WTC11 (cell line): ENCODE measurements at regions not wholly inside any gene's neighbourhood (a gene's known extent, or its start where the extent isn't known, plus 50 kb on each side); places are given as distances from the start of the nearest gene placed in this dataset.

Source experiments
- ATAC-seq: fragments of 200-7000 bp; cut with Tn5 transposase; 2 replicates; pipeline ENCODE4 v1.10.0; 2021; ENCODE audit warnings: mild to moderate bottlenecking, moderate library complexity
- CTCF ChIA-PET: fragments of 300-600 bp; sonication (Branson Sonifier 250); formaldehyde crosslinking; loops from one replicate; lab custom pipeline; 2021; ENCODE audit warnings: antibody characterized with exemption; lab: Charles Lee
- POLR2A ChIA-PET: fragments of 350-600 bp; sonication (Branson Sonifier 250); formaldehyde crosslinking; loops from one replicate; lab custom pipeline; 2021; ENCODE audit warnings: antibody characterized with exemption; lab: Charles Lee
- DNase-seq: peaks from one replicate; pipeline ENCODE4 v3.0.0; 2021; ENCODE audit warnings: low spot score
- H3K27ac Mint-ChIP-seq: 2 replicates; pipeline ENCODE4 v1.8.0; 2021; ENCODE audit warnings: mixed read lengths
- H3K27me3 Mint-ChIP-seq: 2 replicates; pipeline ENCODE4 v1.8.0; 2021; ENCODE audit warnings: low read depth, mild to moderate bottlenecking, moderate library complexity, mixed read lengths
- H3K36me3 Mint-ChIP-seq: 2 replicates; pipeline ENCODE4 v1.8.0; 2021; ENCODE audit warnings: mixed read lengths
- H3K4me1 Mint-ChIP-seq: 2 replicates; pipeline ENCODE4 v1.8.0; 2022; ENCODE audit warnings: mixed read lengths
- H3K4me3 Mint-ChIP-seq: 2 replicates; pipeline ENCODE4 v1.8.0; 2021; ENCODE audit warnings: mild to moderate bottlenecking, moderate library complexity, mixed read lengths
- H3K9me3 Mint-ChIP-seq: 2 replicates; pipeline ENCODE4 v1.8.0; 2021; ENCODE audit warnings: mixed read lengths
- CDX4 ChIP-seq: fragments of 250-450 bp; sonication (Bioruptor Pico); IDR thresholded peaks from 2 replicates; pipeline ENCODE4 v1.9.0; 2021; ENCODE audit warnings: moderate library complexity, mild to moderate bottlenecking, inconsistent platforms, borderline replicate concordance
- FOXK1 ChIP-seq: sonication (generic); formaldehyde crosslinking; IDR thresholded peaks from 2 replicates; pipeline ENCODE4 v1.8.0; 2022; ENCODE audit warnings: mild to moderate bottlenecking, moderate library complexity, missing genetic modification reagents
- FOXP1 ChIP-seq: sonication (generic); formaldehyde crosslinking; IDR thresholded peaks from 2 replicates; pipeline ENCODE4 v1.8.0; 2022; ENCODE audit warnings: missing genetic modification reagents, mild to moderate bottlenecking, moderate library complexity, borderline replicate concordance
- GRHL2 ChIP-seq: fragments of 250-450 bp; sonication (Bioruptor Pico); IDR thresholded peaks from 2 replicates; pipeline ENCODE4 v1.8.0; 2022; ENCODE audit warnings: mild to moderate bottlenecking, moderate library complexity; ENCODE audit not compliant: insufficient replicate concordance, severe bottlenecking
- GTF2I ChIP-seq: fragments of 250-450 bp; sonication (Bioruptor Pico); conservative IDR thresholded peaks from 2 replicates; pipeline ENCODE4 v1.4.0; 2021; ENCODE audit warnings: mild to moderate bottlenecking
- JUN ChIP-seq: sonication (generic); formaldehyde crosslinking; IDR thresholded peaks from 2 replicates; pipeline ENCODE4 v1.8.0; 2023; ENCODE audit warnings: mild to moderate bottlenecking, missing genetic modification reagents
- MLX ChIP-seq: sonication (generic); formaldehyde crosslinking; IDR thresholded peaks from 2 replicates; pipeline ENCODE4 v1.8.1; 2023; ENCODE audit warnings: mild to moderate bottlenecking, missing genetic modification reagents, moderate library complexity
- NFE2L1 ChIP-seq: sonication (generic); formaldehyde crosslinking; IDR thresholded peaks from 2 replicates; pipeline ENCODE4 v1.8.1; 2023; ENCODE audit warnings: missing genetic modification reagents
- RORB ChIP-seq: fragments of 250-450 bp; sonication (Bioruptor Pico); IDR thresholded peaks from 2 replicates; pipeline ENCODE4 v1.9.0; 2021; ENCODE audit warnings: mild to moderate bottlenecking
- SMAD4 ChIP-seq: sonication (generic); formaldehyde crosslinking; IDR thresholded peaks from 2 replicates; pipeline ENCODE4 v1.8.0; 2022; ENCODE audit warnings: mild to moderate bottlenecking, missing genetic modification reagents
- TCF7 ChIP-seq: sonication (generic); formaldehyde crosslinking; IDR thresholded peaks from 2 replicates; pipeline ENCODE4 v1.8.0; 2022; ENCODE audit warnings: mild to moderate bottlenecking, low read depth, missing genetic modification reagents, moderate library complexity
- TP53 ChIP-seq: sonication (generic); formaldehyde crosslinking; IDR thresholded peaks from 2 replicates; pipeline ENCODE4 v1.8.1; 2023; ENCODE audit warnings: mild to moderate bottlenecking, missing genetic modification reagents
- ZBTB21 ChIP-seq: sonication (generic); formaldehyde crosslinking; IDR thresholded peaks from 2 replicates; pipeline ENCODE4 v1.8.1; 2023; ENCODE audit warnings: mild to moderate bottlenecking, missing genetic modification reagents, borderline replicate concordance
- TF ChIP-seq, protein P1 (sequence below): sonication (generic); formaldehyde crosslinking; IDR thresholded peaks from 2 replicates; pipeline ENCODE4 v1.8.1; 2022; ENCODE audit warnings: low read depth, missing genetic modification reagents, borderline replicate concordance
- TF ChIP-seq, protein P2 (sequence below): sonication (generic); formaldehyde crosslinking; IDR thresholded peaks from 2 replicates; pipeline ENCODE4 v1.8.0; 2022; ENCODE audit warnings: mild to moderate bottlenecking, missing genetic modification reagents
- TF ChIP-seq, protein P3 (sequence below): fragments of 250-450 bp; sonication (Bioruptor Pico); IDR thresholded peaks from 2 replicates; pipeline ENCODE4 v1.9.0; 2021; ENCODE audit warnings: mild to moderate bottlenecking, borderline replicate concordance
- TF ChIP-seq, protein P4 (sequence below): sonication (generic); formaldehyde crosslinking; IDR thresholded peaks from 2 replicates; pipeline ENCODE4 v1.8.0; 2022; ENCODE audit warnings: mild to moderate bottlenecking, missing genetic modification reagents
- TF ChIP-seq, protein P5 (sequence below): sonication (generic); formaldehyde crosslinking; IDR thresholded peaks from 2 replicates; pipeline ENCODE4 v1.8.0; 2022; ENCODE audit warnings: mild to moderate bottlenecking, missing genetic modification reagents

GRCh38 chr6:44029444-44030185, 97.6 kb downstream of the MRPL14 start:
- CTCF ChIA-PET: interaction anchor here (1.6 to 1.9 kb wide), 2 partner anchors 21 to 45 kb away, joined by 3 to 8 read pairs; no protein-coding TSS in a partner anchor
- POLR2A ChIA-PET: no interaction called here
- Mint-ChIP-seq H3K36me3 (no peaks in the 10 kb centered on the region), H3K27ac (no peak overlapping the region), H3K9me3 (no peaks in the 10 kb centered on the region), H3K4me3 (no peak overlapping the region), H3K27me3 (no peaks in the 10 kb centered on the region), H3K4me1 (peaks cover 3% of the 10 kb centered on the region; the same call in 1 of the 2 replicates)
- DNase-seq (no peak), ATAC-seq (no peak)
- TF ChIP-seq, protein P1, sequence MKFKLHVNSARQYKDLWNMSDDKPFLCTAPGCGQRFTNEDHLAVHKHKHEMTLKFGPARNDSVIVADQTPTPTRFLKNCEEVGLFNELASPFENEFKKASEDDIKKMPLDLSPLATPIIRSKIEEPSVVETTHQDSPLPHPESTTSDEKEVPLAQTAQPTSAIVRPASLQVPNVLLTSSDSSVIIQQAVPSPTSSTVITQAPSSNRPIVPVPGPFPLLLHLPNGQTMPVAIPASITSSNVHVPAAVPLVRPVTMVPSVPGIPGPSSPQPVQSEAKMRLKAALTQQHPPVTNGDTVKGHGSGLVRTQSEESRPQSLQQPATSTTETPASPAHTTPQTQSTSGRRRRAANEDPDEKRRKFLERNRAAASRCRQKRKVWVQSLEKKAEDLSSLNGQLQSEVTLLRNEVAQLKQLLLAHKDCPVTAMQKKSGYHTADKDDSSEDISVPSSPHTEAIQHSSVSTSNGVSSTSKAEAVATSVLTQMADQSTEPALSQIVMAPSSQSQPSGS (CRISPR knock-in tag): no peak
- no peak for TF ChIP-seq GTF2I (CRISPR knock-in tag)
- TF ChIP-seq GRHL2 (CRISPR knock-in tag): no peak
- TF ChIP-seq, protein P2, sequence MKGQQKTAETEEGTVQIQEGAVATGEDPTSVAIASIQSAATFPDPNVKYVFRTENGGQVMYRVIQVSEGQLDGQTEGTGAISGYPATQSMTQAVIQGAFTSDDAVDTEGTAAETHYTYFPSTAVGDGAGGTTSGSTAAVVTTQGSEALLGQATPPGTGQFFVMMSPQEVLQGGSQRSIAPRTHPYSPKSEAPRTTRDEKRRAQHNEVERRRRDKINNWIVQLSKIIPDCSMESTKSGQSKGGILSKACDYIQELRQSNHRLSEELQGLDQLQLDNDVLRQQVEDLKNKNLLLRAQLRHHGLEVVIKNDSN (CRISPR knock-in tag): no peak

DNA sequence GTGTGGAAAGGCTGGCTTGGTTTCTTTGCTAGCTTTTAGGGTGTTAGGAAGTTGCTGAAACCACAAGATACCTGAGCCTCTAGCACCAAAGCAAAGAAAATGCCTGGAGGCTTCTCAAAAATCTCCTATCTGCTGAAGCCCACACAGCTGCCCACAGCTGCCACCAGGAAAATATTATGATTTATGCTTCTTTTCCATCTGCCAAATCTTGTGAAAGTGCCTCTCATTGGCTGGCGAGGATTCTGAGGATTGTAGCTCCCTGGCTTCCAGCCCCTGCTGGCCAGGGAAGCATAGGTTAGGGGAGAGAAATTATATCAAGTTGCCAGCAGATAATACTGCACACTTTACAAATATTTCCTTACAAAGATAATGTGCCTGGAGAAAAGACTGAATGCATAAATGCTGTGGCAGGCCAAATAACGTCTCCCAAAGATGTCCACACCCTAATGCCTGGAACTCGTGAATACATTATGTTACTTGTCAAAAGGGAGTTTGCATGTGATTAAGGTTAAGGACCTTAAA, 98.4 kb downstream of the MRPL14 start:
- no peak for DNase-seq
- TF ChIP-seq RORB (CRISPR knock-in tag) (no peak), SMAD4 (CRISPR knock-in tag) (no peak), CDX4 (no peak)
- H3K27me3 Mint-ChIP-seq: no peaks in the 10 kb centered on the region
- CTCF ChIA-PET: interaction anchor here (1.6 to 2.1 kb wide), 3 partner anchors 20 to 46 kb away, joined by 3 to 10 read pairs (median 8); no protein-coding TSS in a partner anchor
- no peak overlapping the region for H3K4me3 Mint-ChIP-seq
- ATAC-seq: no peak
- H3K4me1 Mint-ChIP-seq: no peaks in the 10 kb centered on the region
- H3K27ac Mint-ChIP-seq: no peak overlapping the region
- no peaks in the 10 kb centered on the region for H3K9me3 Mint-ChIP-seq
- POLR2A ChIA-PET: no interaction called here
- no peaks in the 10 kb centered on the region for H3K36me3 Mint-ChIP-seq

DNA sequence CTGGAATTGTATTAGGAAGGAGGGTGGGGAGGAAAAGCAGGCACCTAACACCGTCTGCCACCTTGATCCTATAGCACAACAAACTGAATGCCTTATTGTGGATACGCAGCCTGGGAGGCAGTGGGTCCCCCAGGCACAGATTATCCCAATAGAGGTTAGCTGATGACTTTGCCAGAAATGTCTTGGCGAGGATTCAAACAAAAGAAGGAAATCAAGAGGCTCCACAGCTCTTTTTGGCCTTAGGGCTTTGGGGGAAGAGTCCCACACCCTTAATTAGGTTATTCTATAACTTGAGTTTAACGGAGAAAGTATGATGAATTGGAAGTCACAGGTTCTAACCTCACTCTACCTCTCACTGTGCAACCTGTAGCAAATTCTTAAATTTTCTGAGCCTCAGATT, 102.0 kb downstream of the MRPL14 start:
- Mint-ChIP-seq H3K27ac (no peak overlapping the region), H3K36me3 (no peaks in the 10 kb centered on the region), H3K27me3 (no peaks in the 10 kb centered on the region), H3K4me3 (no peak overlapping the region), H3K9me3 (no peaks in the 10 kb centered on the region), H3K4me1 (no peaks in the 10 kb centered on the region)
- DNase-seq (no peak), ATAC-seq (no peak)
- POLR2A ChIA-PET: no interaction called here
- CTCF ChIA-PET: interaction anchor here (0.6 to 1.6 kb wide), 5 partner anchors 38 to 72 kb away, joined by 3 to 5 read pairs (median 3); no protein-coding TSS in a partner anchor
- no peak for TF ChIP-seq CDX4
- no peak for TF ChIP-seq FOXP1
- TF ChIP-seq TP53 (CRISPR knock-in tag): no peak
- no peak for TF ChIP-seq MLX (CRISPR knock-in tag)
- TF ChIP-seq, protein P3, sequence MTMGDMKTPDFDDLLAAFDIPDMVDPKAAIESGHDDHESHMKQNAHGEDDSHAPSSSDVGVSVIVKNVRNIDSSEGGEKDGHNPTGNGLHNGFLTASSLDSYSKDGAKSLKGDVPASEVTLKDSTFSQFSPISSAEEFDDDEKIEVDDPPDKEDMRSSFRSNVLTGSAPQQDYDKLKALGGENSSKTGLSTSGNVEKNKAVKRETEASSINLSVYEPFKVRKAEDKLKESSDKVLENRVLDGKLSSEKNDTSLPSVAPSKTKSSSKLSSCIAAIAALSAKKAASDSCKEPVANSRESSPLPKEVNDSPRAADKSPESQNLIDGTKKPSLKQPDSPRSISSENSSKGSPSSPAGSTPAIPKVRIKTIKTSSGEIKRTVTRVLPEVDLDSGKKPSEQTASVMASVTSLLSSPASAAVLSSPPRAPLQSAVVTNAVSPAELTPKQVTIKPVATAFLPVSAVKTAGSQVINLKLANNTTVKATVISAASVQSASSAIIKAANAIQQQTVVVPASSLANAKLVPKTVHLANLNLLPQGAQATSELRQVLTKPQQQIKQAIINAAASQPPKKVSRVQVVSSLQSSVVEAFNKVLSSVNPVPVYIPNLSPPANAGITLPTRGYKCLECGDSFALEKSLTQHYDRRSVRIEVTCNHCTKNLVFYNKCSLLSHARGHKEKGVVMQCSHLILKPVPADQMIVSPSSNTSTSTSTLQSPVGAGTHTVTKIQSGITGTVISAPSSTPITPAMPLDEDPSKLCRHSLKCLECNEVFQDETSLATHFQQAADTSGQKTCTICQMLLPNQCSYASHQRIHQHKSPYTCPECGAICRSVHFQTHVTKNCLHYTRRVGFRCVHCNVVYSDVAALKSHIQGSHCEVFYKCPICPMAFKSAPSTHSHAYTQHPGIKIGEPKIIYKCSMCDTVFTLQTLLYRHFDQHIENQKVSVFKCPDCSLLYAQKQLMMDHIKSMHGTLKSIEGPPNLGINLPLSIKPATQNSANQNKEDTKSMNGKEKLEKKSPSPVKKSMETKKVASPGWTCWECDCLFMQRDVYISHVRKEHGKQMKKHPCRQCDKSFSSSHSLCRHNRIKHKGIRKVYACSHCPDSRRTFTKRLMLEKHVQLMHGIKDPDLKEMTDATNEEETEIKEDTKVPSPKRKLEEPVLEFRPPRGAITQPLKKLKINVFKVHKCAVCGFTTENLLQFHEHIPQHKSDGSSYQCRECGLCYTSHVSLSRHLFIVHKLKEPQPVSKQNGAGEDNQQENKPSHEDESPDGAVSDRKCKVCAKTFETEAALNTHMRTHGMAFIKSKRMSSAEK (CRISPR knock-in tag): no peak
- no peak for TF ChIP-seq FOXK1 (CRISPR knock-in tag)
- TF ChIP-seq, protein P4, sequence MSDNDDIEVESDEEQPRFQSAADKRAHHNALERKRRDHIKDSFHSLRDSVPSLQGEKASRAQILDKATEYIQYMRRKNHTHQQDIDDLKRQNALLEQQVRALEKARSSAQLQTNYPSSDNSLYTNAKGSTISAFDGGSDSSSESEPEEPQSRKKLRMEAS: no peak
- no peak for TF ChIP-seq NFE2L1 (CRISPR knock-in tag)
- TF ChIP-seq JUN (CRISPR knock-in tag): no peak
- no peak for TF ChIP-seq TCF7 (CRISPR knock-in tag)
- no peak for TF ChIP-seq ZBTB21 (CRISPR knock-in tag)
- TF ChIP-seq, protein P2 (CRISPR knock-in tag): no peak
- TF ChIP-seq, protein P5, sequence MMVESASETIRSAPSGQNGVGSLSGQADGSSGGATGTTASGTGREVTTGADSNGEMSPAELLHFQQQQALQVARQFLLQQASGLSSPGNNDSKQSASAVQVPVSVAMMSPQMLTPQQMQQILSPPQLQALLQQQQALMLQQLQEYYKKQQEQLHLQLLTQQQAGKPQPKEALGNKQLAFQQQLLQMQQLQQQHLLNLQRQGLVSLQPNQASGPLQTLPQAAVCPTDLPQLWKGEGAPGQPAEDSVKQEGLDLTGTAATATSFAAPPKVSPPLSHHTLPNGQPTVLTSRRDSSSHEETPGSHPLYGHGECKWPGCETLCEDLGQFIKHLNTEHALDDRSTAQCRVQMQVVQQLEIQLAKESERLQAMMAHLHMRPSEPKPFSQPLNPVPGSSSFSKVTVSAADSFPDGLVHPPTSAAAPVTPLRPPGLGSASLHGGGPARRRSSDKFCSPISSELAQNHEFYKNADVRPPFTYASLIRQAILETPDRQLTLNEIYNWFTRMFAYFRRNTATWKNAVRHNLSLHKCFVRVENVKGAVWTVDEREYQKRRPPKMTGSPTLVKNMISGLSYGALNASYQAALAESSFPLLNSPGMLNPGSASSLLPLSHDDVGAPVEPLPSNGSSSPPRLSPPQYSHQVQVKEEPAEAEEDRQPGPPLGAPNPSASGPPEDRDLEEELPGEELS (CRISPR knock-in tag): no peak
